ENCODE measurements at regions not wholly inside any gene's neighbourhood (a gene's known extent, or its start where the extent isn't known, plus 50 kb on each side); places are given as distances from the start of the nearest gene placed in this dataset.

GRCh38 chr15:81073801-81074200, 60.3 kb upstream of the CFAP161 start:
- H3K36me3 ChIP-seq (replicated peaks): no peaks in the 10 kb centered on the region
- no peaks in the 10 kb centered on the region for H3K27me3 ChIP-seq (replicated peaks)
- in situ Hi-C loops (cut with HindIII; ENCODE audit: low pct_ligation_motif_present, low sequenced_read_pairs): no loop called here
- no peak for DNase-seq
- H3K27ac ChIP-seq: no peak overlapping the region
- TF ChIP-seq, protein P1, sequence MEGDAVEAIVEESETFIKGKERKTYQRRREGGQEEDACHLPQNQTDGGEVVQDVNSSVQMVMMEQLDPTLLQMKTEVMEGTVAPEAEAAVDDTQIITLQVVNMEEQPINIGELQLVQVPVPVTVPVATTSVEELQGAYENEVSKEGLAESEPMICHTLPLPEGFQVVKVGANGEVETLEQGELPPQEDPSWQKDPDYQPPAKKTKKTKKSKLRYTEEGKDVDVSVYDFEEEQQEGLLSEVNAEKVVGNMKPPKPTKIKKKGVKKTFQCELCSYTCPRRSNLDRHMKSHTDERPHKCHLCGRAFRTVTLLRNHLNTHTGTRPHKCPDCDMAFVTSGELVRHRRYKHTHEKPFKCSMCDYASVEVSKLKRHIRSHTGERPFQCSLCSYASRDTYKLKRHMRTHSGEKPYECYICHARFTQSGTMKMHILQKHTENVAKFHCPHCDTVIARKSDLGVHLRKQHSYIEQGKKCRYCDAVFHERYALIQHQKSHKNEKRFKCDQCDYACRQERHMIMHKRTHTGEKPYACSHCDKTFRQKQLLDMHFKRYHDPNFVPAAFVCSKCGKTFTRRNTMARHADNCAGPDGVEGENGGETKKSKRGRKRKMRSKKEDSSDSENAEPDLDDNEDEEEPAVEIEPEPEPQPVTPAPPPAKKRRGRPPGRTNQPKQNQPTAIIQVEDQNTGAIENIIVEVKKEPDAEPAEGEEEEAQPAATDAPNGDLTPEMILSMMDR (IDR thresholded peaks at IDR 0.05; ENCODE audit: low read depth, low read length, missing control alignments): no peak
- H3K4me3 ChIP-seq (ENCODE audit: low read depth, low read length): no peak overlapping the region

GRCh38 chr15:81074773-81075172, 59.3 kb upstream of the CFAP161 start:
- Histone ChIP-seq H3K27ac (no peak overlapping the region), H3K36me3 (replicated peaks) (no peaks in the 10 kb centered on the region), H3K27me3 (replicated peaks) (no peaks in the 10 kb centered on the region), H3K4me3 (ENCODE audit: low read depth, low read length) (no peak overlapping the region)
- no peak for DNase-seq
- TF ChIP-seq, protein P1 (IDR thresholded peaks at IDR 0.05; ENCODE audit: low read depth, low read length, missing control alignments): no peak
- in situ Hi-C loops (cut with HindIII; ENCODE audit: low pct_ligation_motif_present, low sequenced_read_pairs): no loop called here

DNA sequence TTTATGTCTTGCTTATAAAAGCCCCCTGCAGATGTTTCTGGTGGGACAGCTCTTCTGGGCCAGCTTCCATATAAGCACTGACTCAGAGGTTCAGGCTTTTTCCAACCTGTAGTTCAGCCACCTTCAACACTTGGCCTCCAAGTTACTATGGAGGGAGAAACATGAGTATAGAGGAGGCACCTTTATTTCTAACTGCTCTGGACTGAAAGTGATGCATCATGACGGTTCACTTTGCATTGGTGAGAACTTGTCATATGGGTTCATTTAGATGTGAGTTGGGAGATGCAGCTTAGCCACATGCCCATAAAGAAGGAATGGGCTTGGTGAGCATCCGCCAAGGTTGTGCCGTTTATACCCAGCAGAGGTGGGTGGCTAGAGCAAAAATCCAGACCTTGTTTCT, 58.8 kb upstream of the CFAP161 start:
- no peak overlapping the region for H3K27ac ChIP-seq
- no peak for DNase-seq
- in situ Hi-C loops (cut with HindIII; ENCODE audit: low pct_ligation_motif_present, low sequenced_read_pairs): no loop called here
- H3K4me3 ChIP-seq (ENCODE audit: low read depth, low read length): no peak overlapping the region
- TF ChIP-seq, protein P1 (IDR thresholded peaks at IDR 0.05; ENCODE audit: low read depth, low read length, missing control alignments): no peak
- no peaks in the 10 kb centered on the region for H3K27me3 ChIP-seq (replicated peaks)
- no peaks in the 10 kb centered on the region for H3K36me3 ChIP-seq (replicated peaks)

- Histone ChIP-seq H3K36me3 (replicated peaks) (no peaks in the 10 kb centered on the region), H3K4me3 (ENCODE audit: low read depth, low read length) (no peak overlapping the region), H3K27ac (no peak overlapping the region), H3K27me3 (replicated peaks) (no peaks in the 10 kb centered on the region)
- in situ Hi-C loops (cut with HindIII; ENCODE audit: low pct_ligation_motif_present, low sequenced_read_pairs): no loop called here
- DNase-seq: no peak
- TF ChIP-seq, protein P1 (IDR thresholded peaks at IDR 0.05; ENCODE audit: low read depth, low read length, missing control alignments): no peak
These were observed 53.1 kb upstream of the CFAP161 start for GRCh38 chr15:81080996-81081395.

DNA sequence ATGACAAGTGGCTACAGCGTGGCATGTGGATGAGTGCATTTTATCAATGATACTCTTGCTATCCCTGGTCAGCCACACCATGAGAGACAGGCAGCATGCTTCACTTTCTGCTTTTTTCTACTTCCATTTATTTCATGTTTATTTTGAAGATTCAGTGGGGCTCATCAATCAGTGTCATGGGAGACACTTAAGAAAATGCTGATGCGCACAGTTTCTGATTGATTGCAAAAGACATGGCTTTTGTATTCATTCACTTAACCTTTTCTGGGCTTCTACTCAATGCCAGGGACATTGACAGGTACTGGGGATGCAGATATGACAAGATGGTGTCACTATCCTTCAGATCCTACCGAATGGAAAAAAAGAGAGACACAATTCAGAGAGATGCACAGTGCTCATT, 50.9 kb upstream of the CFAP161 start:
- H3K27me3 ChIP-seq (replicated peaks): no peaks in the 10 kb centered on the region
- no peak overlapping the region for H3K27ac ChIP-seq
- in situ Hi-C loops (cut with HindIII; ENCODE audit: low pct_ligation_motif_present, low sequenced_read_pairs): no loop called here
- no peak for DNase-seq
- no peak overlapping the region for H3K4me3 ChIP-seq (ENCODE audit: low read depth, low read length)
- TF ChIP-seq, protein P1 (IDR thresholded peaks at IDR 0.05; ENCODE audit: low read depth, low read length, missing control alignments): no peak
- no peaks in the 10 kb centered on the region for H3K36me3 ChIP-seq (replicated peaks)

Measured in brain microvascular endothelial cell (primary cell).